Activated CD4-positive, alpha-beta T cell treated with anti-CD3 and anti-CD28 coated beads, Interleukin-2, amount 50 U/mL, for 48 hours (primary cell): ENCODE measurements at regions not wholly inside any gene's neighbourhood (a gene's known extent, or its start where the extent isn't known, plus 50 kb on each side); places are given as distances from the start of the nearest gene placed in this dataset.
"Not testable (repeated sequence)": the region's sequence is repeated elsewhere in the genome, so short reads cannot be mapped to it uniquely, and the experiment has no call there.

Experiments used
- DNase-seq, 2 experiments: peaks; one replicate each; pipeline ENCODE4 v3.0.0-alpha.2; 2020

DNA sequence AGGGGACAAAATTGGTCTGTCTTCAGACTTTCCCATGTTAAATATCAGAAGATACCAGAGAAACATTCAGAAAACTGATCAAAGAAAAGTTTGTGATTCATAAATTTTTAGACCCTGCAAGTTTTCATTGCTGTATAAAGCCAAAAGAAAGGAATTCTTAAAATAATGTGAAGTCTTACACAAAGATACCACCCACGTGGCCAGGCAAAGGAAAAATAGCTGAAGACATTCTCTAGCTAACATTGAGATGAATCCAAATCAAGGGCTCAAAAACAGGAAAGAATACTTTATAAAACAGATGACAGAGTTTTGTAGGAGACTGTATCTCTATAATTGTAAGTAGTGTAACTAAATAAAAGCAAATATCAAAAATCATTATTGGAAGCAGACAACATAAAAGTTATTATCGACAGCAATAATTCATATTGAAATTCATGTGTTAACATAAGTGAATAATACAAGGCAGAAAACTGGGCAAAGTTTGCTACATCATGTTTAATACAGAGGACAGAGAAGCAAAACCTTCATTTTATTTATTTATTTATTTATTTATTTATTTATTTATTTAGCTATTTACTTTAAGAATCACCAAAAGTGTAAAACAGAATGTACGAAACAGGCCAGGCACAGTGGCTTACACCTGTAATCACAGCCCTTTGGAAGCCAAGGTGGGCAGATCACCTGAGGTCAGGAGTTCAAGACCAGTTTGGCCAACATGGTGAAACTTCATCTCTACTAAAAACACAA is 204.6 kb upstream of the SLIT2 start:
- no peak for DNase-seq

GRCh38 chr4:20046179-20046578 is 205.5 kb upstream of the SLIT2 start:
- DNase-seq, result no peak

- DNase-seq, result no peak
Measured at GRCh38 chr4:20044966-20045365, 206.7 kb upstream of the SLIT2 start.

DNA sequence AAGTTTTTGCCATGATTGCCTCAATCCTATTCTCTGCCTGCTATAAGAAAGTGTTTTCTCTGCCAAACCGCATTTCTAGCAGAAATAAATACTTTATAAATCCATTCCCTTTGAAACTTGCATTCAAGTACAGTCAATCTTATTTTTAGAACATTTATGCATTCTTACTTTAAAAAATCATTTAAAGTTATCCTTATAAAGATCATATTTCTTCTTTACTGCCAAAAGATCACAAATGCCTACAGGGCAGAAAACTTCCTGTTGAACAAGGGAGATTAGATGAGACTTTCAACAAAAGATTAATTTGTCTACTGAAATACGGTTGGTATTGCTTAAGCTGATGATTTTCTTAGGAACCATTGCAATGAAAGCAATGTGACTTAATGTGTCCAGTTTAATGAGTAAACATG is 207.2 kb upstream of the SLIT2 start:
- DNase-seq, result no peak

- DNase-seq, result no peak
Measured at GRCh38 chr4:20043991-20044390, 207.7 kb upstream of the SLIT2 start.

DNA sequence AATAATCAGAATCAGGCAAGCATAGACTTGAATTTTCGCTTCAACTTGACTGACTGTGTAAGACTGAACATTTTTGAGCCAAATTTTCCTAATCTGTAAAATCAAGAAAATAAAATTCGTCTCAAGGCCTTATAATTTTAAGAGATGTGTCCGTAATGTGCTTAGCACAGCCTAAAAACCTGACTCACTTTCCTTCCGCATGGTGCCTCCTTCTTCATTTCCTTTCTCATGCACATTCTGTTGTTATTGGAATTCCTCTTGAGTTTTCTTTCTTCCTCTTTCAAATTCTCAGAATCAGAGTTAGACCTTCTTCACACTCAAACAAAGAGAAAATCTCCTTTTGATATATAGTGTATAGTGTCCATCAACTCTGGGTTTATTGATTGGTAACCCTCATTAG is 208.9 kb upstream of the SLIT2 start:
- DNase-seq, result no peak

GRCh38 chr4:20041839-20042407 is 209.8 kb upstream of the SLIT2 start:
- no peak for DNase-seq

GRCh38 chr4:20037745-20038144 is 214.0 kb upstream of the SLIT2 start:
- no peak for DNase-seq

DNA sequence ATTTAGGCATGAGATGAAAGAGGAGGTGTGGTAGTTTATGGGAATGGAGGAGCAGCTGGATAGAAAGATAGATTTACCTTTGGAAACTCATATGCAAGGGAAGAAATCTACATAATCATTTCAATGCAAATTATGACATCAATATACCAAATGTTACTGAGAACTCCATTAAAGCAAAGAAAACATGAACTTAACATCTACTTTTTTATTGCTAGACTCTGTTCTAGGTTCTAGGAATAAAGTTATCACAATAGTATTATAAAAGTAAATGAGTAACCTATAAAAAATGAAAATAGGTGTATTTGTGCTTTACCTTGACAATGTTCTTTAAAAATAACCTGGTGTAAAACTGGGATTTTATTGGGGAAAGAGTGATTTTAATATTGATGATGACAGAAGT is 221.6 kb upstream of the SLIT2 start:
- DNase-seq, result no peak

DNA sequence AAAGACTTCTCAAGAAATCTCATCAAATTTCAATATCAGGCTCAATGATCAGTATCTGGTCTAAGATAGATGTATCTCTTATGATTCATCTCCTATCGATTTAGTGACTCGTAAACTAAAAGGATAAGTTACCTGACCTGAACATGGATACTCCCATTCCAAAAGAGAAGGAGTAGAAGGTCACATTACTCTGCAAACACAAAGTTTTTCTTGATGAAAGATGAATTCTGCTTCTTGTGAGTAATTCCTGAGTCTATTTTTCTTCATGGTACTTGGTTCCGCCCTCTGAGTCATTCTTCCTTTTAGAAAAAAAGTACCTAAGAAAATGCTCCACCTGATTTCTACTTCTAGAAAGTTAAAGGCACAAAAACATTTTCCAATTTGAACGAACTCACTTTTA is 223.1 kb upstream of the SLIT2 start:
- DNase-seq, result no peak

DNA sequence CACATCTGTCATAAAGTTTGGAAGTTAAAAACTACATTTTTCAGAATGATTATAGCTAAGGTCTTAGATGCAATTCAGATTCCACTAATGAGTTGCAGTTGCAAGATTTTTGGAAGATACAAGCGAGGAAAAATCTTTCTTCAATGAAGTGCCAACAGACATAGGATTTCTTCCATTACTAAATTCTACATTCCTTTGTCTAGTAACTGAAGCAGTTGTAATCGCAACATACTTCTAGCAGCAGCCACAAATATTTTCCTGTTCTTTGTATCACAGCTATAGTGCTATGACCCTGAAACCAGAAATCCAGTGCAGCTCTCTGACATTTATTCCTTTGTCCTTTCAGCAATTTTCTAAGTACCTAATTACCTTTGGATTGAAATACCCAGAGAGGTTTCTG is 225.2 kb upstream of the SLIT2 start:
- DNase-seq, result no peak

DNA sequence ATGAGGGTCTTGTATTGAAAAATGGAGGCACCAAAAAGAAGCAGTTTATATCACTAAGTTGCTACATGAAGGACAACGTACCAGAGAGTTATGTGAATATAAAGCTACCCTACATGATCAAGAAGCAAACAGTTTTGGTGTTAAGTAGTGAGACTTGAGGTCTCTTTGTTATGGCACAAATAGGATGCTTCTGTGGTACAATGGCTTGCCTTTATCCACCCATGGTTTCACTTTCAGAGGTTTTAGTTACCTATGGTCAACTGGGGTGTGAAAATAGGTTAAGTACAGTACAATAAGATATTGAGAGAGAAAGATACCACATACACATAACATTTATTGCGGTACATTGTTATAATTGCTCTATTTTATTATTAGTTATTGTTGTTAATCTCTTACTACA is 229.2 kb upstream of the SLIT2 start:
- no peak for DNase-seq

- no peak for DNase-seq
Measured at GRCh38 chr4:20020056-20020455, 231.6 kb upstream of the SLIT2 start.

GRCh38 chr4:20019310-20020015 is 232.2 kb upstream of the SLIT2 start:
- DNase-seq, result no peak

DNA sequence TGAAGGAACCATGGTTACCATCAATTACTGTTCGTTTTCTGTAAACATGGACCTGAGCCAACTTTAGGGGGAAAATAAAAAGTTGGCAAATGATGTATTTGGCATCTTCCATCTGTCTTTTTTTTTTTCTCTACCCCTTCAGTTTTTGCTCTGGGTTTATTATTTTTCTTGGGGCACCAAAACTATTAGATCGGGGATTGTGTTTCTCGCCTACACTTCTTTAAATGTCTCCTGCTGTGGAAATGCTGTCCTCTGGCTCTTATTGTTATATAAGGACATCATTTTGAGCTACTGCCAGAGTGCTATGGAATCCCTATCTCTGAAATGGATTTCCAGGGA is 234.0 kb upstream of the SLIT2 start:
- no peak for DNase-seq

DNA sequence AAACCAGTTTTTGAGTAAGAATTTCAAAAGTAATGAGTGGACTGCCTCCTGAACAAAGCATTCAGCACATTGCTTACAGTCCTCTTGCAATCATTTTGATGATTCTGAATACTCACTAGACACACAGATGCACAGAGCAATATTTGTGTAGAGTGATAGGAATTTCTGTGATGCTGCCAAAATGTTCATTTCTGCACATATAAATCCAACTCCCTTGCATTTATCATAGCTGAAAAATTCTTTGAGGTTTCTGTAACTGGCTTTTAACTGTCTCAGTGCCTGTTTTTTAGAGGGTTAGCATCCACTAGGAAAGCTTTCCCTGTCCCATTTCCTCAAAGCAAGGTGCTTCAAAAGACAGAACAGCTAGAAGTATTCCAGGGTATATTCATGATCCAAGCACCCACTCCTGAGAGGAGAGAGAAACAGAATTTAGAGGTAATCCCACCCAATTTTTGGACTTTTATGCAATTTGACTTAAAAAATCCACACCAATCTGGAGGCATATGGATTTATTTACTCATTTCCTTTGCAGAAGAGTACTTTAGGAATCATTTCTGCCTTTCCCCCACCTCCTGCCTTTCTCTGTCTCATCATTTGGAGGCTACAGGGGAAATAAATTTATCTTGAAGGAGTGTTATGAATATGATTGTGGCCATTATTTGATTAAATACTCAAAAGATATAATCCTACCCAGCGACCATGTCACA is 234.5 kb upstream of the SLIT2 start:
- DNase-seq, result no peak

GRCh38 chr4:20015636-20016224 is 236.0 kb upstream of the SLIT2 start:
- DNase-seq, result no peak

- DNase-seq, result not testable (repeated sequence)
Measured at GRCh38 chr4:20003836-20004558, 247.7 kb upstream of the SLIT2 start.

GRCh38 chr4:19999775-20000414 is 251.8 kb upstream of the SLIT2 start:
- DNase-seq, result no peak

DNA sequence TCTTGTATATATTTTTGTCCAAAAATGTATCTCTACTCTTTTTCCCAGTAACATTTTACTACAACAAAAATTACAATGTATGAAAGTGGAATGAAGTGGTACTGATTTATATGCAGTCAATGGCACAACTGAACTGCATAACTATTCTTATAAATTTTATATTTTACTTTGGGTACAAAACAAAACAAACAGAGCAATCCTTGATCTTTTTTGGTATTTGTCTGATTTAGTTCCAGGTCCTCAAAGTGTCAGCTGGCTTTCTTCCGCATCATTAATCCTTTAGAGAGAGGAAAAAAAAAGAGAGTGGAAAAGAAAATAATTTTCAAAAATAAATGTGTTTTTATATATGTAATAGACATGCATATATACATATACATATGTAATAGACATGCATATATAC is 252.4 kb upstream of the SLIT2 start:
- no peak for DNase-seq

DNA sequence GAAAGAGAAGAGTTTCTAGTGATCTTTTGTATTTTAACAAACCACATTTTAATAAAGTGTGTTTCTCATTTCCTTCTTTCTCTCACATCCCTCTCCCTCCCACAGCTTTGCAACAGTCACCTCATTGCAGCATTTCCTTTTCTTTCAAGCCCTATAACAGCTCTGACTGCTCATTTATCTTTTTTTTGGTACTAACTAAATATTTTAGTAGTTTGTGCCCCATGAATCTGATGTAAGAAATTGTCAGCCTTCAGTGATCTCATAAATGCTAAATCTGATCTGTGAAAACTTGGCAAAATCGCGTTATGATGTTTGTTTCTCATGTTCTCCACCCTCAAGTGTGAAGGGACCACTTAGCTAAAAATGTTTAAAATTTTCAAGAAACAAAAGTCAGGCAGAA is 258.5 kb upstream of the SLIT2 start:
- DNase-seq, result no peak

- no peak for DNase-seq
Measured at GRCh38 chr4:19992471-19993093, 259.1 kb upstream of the SLIT2 start.
